ENCODE measurements at regions not wholly inside any gene's neighbourhood (a gene's known extent, or its start where the extent isn't known, plus 50 kb on each side); places are given as distances from the start of the nearest gene placed in this dataset.

- Histone ChIP-seq H2AFZ (ENCODE audit: control insufficient read depth, low read length) (no peak overlapping the region), H4K20me1 (ENCODE audit: control insufficient read depth, extremely low read depth, insufficient read depth, low read length) (no peaks in the 10 kb centered on the region), H3K27me3 (ENCODE audit: control insufficient read depth, extremely low read depth, insufficient read depth, low read length) (no peaks in the 10 kb centered on the region), H3K4me2 (ENCODE audit: control insufficient read depth, extremely low read depth, insufficient read depth, low read depth, low read length) (no peak overlapping the region), H3K9me3 (ENCODE audit: control insufficient read depth, low read depth, low read length) (no peaks in the 10 kb centered on the region), H3K4me1 (ENCODE audit: control insufficient read depth, extremely low read depth, insufficient read depth, low read length) (no peaks in the 10 kb centered on the region), H3K4me3 (ENCODE audit: control insufficient read depth in 2 of 3, extremely low read depth in 1 of 3, insufficient read depth in 2 of 3, low read depth in 1 of 3, low read length in 3 of 3) (no peak overlapping the region), H3K9me1 (ENCODE audit: control insufficient read depth, extremely low read depth, insufficient read depth, low read length) (no peaks in the 10 kb centered on the region), H3K79me2 (ENCODE audit: control insufficient read depth, insufficient read depth, low read length) (no peaks in the 10 kb centered on the region), H3K9ac (ENCODE audit: control insufficient read depth, extremely low read depth, insufficient read depth, low read length) (no peak overlapping the region), H3K36me3 (ENCODE audit: control insufficient read depth in 2 of 2, extremely low read depth in 1 of 2, insufficient read depth in 2 of 2, low read length in 2 of 2) (no peaks in the 10 kb centered on the region), H3K27ac (ENCODE audit: control insufficient read depth, insufficient read depth, low read length) (no peak overlapping the region)
- DNase-seq (ENCODE audit: low read depth, low spot score), result no peak
- no peak for TF ChIP-seq EZH2 (IDR thresholded peaks at IDR 0.05; ENCODE audit: low read length)
- TF ChIP-seq CTCF (optimal IDR thresholded peaks at IDR 0.05 in 1 of 3, IDR thresholded peaks at IDR 0.05 in 1 of 3, conservative IDR thresholded peaks at IDR 0.05 in 1 of 3; ENCODE audit: extremely low read depth in 1 of 3, insufficient read depth in 2 of 3, low read length in 3 of 3), result no peak
- FAIRE-seq, result no peak
- dilution Hi-C loops (cut with MboI; ENCODE audit: extremely low pct_ligation_motif_present, low sequenced_read_pairs), result no loop called here
Measured at GRCh38 chr6:92176666-92177065, 1242.7 kb downstream of the EPHA7 start.

- Histone ChIP-seq H3K4me1 (ENCODE audit: control insufficient read depth, extremely low read depth, insufficient read depth, low read length) (no peaks in the 10 kb centered on the region), H3K79me2 (ENCODE audit: control insufficient read depth, insufficient read depth, low read length) (no peaks in the 10 kb centered on the region), H3K9me1 (ENCODE audit: control insufficient read depth, extremely low read depth, insufficient read depth, low read length) (no peaks in the 10 kb centered on the region), H3K9ac (ENCODE audit: control insufficient read depth, extremely low read depth, insufficient read depth, low read length) (no peak overlapping the region), H3K27ac (ENCODE audit: control insufficient read depth, insufficient read depth, low read length) (no peak overlapping the region), H3K4me3 (ENCODE audit: control insufficient read depth in 2 of 3, extremely low read depth in 1 of 3, insufficient read depth in 2 of 3, low read depth in 1 of 3, low read length in 3 of 3) (no peak overlapping the region), H3K9me3 (ENCODE audit: control insufficient read depth, low read depth, low read length) (no peaks in the 10 kb centered on the region), H3K36me3 (ENCODE audit: control insufficient read depth in 2 of 2, extremely low read depth in 1 of 2, insufficient read depth in 2 of 2, low read length in 2 of 2) (no peaks in the 10 kb centered on the region), H4K20me1 (ENCODE audit: control insufficient read depth, extremely low read depth, insufficient read depth, low read length) (no peaks in the 10 kb centered on the region), H3K27me3 (ENCODE audit: control insufficient read depth, extremely low read depth, insufficient read depth, low read length) (no peaks in the 10 kb centered on the region), H3K4me2 (ENCODE audit: control insufficient read depth, extremely low read depth, insufficient read depth, low read depth, low read length) (no peak overlapping the region), H2AFZ (ENCODE audit: control insufficient read depth, low read length) (no peak overlapping the region)
- TF ChIP-seq CTCF (optimal IDR thresholded peaks at IDR 0.05 in 1 of 3, IDR thresholded peaks at IDR 0.05 in 1 of 3, conservative IDR thresholded peaks at IDR 0.05 in 1 of 3; ENCODE audit: extremely low read depth in 1 of 3, insufficient read depth in 2 of 3, low read length in 3 of 3), result no peak
- TF ChIP-seq EZH2 (IDR thresholded peaks at IDR 0.05; ENCODE audit: low read length), result no peak
- DNase-seq (ENCODE audit: low read depth, low spot score) (no peak), FAIRE-seq (no peak)
- dilution Hi-C loops (cut with MboI; ENCODE audit: extremely low pct_ligation_motif_present, low sequenced_read_pairs), result no loop called here
Measured at GRCh38 chr6:92174398-92175073, 1244.8 kb downstream of the EPHA7 start.

Measured in keratinocyte (primary cell).